HCEC 1CT (cell line): ENCODE measurements at regions not wholly inside any gene's neighbourhood (a gene's known extent, or its start where the extent isn't known, plus 50 kb on each side); places are given as distances from the start of the nearest gene placed in this dataset.
A peak's percentile ranks its signal among the peaks of the same experiment; 100 is the strongest.

Experiments
- DNase-seq: peaks from one replicate; pipeline ENCODE4 v3.0.0-alpha.2; 2017

DNA sequence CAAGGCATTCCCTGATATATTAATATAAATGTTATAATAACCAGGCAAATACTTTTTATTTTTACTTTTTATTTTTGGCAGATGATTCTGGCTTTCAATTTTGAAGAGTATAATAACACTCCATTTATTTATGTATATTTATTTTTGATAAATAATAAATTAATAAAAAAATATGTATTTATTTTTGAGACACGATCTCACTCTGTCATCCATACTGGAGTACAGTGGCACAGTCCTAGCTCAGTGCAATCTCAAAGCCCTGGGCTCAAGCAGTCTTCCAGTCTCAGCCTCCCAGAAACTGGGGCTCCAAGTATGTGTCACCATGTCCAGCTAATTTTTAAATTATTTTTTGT is 93.4 kb upstream of the ITGA6 start:
- no peak for DNase-seq

DNA sequence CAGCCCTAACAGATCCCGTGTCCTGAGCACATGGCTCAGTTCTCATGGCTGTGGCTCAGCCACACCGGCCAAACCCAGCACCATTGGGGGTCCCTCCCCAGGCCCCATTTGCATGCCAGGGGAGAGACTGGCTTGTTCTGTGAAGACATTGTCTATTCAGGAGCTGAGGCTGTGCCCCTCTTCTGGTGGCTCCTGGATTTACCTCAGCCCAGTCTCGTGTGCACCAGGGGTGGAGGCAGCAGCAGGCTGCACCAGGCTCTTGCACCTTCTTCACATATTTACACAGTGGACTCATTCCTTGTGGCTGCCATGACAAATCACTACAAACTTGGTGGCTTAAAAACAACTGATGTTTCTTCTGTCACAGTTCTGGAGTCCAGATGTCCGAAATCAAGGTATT is 92.4 kb upstream of the ITGA6 start:
- no peak for DNase-seq

DNA sequence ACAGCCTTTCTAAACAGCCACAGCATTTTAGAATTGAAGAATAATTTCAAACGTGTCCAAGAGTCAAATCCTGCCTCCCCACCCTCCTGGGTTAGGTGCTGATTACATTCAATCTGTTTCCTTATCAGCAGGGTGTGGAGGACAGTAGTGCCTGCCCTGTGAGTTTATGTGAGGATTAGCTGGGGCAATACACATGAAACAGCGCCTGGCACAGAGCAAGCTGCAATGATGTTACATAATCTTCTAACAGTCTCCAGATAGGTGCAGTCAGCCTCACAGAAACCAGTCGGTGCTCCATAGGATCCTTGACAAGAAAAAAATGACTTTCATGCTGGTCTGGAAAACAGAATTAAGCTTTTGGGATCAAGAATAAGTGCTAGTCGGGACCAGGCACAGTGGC is 91.7 kb upstream of the ITGA6 start:
- DNase-seq: no peak

- no peak for DNase-seq
These were observed 90.7 kb upstream of the ITGA6 start for GRCh38 chr2:172336681-172337080.

- DNase-seq: peak; percentile 14
These were observed 87.9 kb upstream of the ITGA6 start for GRCh38 chr2:172339371-172340010.

GRCh38 chr2:172340394-172340793 is 87.0 kb upstream of the ITGA6 start:
- no peak for DNase-seq

- no peak for DNase-seq
These were observed 85.3 kb upstream of the ITGA6 start for GRCh38 chr2:172342078-172342477.

- no peak for DNase-seq
These were observed 84.8 kb upstream of the ITGA6 start for GRCh38 chr2:172342611-172343010.

DNA sequence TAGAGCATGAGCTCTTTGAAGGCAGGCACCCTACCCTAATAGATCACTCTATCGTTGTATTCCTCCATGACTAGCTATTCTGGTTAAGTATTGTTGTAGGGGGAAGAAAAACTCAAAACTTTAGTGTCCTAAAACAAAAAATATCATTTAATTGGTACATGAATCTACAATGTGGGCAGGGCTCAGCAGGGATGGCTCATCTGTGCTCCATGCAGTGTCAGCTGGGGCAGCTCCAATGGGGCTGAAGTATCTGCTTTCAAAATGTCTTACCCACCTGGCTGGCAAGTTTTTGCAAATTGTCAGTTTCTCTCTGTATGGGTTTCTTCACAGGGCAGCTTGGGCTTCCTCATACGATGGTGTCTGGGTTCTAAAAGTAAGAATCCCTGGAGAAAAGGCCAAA is 83.2 kb upstream of the ITGA6 start:
- no peak for DNase-seq

GRCh38 chr2:172345956-172346555 is 81.3 kb upstream of the ITGA6 start:
- DNase-seq: peak; percentile 15

DNA sequence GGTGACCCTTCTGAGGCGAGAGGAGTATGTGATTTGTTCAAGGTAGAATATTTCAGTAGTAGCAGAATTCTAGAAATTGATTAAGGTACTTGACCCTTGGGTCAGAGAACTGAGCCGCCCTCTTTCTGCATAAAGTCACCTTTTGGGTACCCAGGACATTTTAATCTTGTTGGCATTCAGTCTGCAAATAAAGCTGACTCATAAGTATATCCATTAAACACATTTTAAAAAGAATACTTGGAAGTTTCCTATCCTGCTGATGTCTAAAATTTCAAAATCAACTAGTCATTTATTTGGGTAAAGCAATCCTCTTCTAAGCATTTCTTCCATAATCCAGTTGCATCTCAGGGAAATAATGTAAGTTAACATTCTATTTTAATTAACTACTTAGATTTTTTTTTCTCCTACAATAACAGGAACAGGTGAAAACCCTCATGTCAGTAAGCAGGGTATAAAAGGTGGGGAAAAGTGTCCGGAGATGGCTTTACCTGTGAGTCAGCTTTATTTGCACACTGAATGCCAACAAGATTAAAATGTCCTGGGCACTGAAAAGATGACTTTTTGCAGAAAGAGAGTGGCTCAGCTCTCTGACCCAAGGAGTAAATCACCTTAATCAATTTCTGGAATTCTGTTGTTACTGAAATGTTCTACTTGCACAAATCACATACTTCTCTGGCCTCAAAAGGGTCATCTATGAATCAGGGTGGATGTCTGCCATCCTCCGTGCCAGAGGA is 78.7 kb upstream of the ITGA6 start:
- no peak for DNase-seq

- DNase-seq: no peak
These were observed 76.4 kb upstream of the ITGA6 start for GRCh38 chr2:172350839-172351479.

DNA sequence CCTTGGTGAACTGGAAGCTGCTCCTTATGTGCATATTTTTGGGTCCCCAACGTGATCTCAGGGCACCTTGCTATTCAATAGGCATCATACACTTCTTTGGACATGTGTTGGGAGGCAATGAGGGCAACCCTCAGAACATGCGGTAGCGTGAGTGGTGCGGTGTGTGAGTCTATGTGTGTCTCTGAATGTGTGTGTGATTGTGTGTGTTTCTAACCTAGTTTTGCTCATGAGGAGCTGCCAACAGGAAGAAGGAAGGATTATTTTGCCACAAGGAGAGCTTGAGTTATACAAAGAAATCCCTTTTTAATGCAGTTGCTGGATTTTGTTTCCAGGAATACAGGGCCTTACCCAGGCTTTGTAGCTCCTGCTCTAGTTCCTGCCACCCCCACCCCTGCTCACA is 75.8 kb upstream of the ITGA6 start:
- DNase-seq: no peak

- DNase-seq: no peak
These were observed 73.0 kb upstream of the ITGA6 start for GRCh38 chr2:172354347-172354746.

- DNase-seq: no peak
These were observed 69.9 kb upstream of the ITGA6 start for GRCh38 chr2:172357442-172357841.

- DNase-seq: no peak
These were observed 68.5 kb upstream of the ITGA6 start for GRCh38 chr2:172358691-172359556.

GRCh38 chr2:172361360-172361759 is 66.0 kb upstream of the ITGA6 start:
- DNase-seq: no peak

DNA sequence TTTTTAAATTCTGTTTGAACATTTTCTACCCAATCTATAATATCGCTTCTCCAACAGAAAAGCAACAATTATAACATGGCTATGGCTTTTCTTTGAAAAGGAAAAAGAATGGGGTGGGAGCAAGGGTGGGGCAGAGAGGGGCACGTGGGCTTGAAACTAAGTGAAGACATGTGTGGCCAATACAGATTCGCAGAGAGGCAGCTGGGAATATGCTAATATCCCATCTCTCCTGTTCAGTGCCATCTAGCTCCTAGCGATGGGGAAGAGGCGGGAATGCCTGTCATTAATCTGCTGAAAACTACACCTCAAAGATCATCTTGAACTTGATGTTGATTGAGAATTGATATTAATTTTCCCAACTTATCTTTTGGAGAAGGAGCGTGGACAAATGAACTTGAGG is 65.5 kb upstream of the ITGA6 start:
- DNase-seq: no peak

- no peak for DNase-seq
These were observed 63.1 kb upstream of the ITGA6 start for GRCh38 chr2:172364261-172364660.

GRCh38 chr2:172366596-172367150 is 60.7 kb upstream of the ITGA6 start:
- DNase-seq: no peak

DNA sequence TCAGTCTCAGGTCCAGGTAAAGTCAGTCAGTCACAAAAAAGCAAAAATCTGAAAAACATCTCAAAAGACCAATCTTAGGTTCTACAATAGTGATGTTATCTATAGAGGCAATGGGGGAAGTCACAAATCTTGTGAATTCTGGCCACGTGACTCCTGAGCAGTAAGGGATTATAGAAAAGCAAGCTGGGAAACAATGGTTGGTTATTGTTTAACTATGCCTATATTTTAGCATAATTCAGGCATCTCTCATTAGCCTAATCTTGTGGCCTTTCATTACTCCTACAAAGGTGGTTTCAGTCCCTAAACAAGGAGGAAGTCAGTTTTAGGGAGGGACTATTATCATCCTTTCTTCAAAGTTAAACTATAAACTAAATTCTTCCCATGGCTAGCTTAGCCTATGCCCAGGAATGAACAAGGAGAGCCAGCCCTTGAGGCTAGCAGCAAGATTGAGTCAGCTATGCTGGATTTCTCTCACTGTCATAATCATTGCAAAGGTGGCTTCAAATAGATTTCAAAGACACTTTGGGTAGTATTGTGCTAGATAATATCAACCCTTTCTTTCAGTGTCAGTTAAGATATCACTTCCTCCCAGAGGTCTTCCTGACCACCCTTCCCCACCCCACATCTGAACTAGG is 56.4 kb upstream of the ITGA6 start:
- DNase-seq: no peak

DNA sequence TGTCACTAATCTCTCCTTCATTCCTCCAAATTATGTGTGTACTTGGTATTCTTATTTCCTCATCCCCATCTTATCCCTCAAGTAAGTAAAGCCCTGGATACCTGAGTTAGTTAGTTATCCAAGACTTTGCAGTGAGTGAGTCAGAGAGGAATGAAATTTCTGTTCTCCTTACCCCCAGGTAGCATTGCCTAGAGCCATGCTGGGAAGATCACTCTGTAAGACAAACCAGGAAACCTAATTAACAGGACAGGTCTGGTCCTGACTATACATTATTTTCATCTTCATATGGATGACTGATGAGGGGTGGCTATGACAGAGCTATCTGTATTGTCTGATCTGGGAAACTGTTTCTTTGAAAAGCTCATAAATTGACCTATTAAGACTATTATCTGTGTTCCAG is 55.0 kb upstream of the ITGA6 start:
- no peak for DNase-seq
